ENCODE measurements at regions not wholly inside any gene's neighbourhood (a gene's known extent, or its start where the extent isn't known, plus 50 kb on each side); places are given as distances from the start of the nearest gene placed in this dataset.

GRCh38 chr11:11742486-11742885 is 99.3 kb upstream of the USP47 start:
- H3K4me1 ChIP-seq (ENCODE audit: control insufficient read depth in 3 of 3, insufficient read depth in 3 of 3, low read length in 3 of 3), result no peaks in the 10 kb centered on the region
- no peak overlapping the region for H3K9ac ChIP-seq (ENCODE audit: low read depth in 1 of 3, low read length in 3 of 3)
- H3K27ac ChIP-seq (ENCODE audit: low read depth, low read length), result no peak overlapping the region
- no peak overlapping the region for H3K4me3 ChIP-seq (ENCODE audit: low read length in 3 of 3)
- H3K27me3 ChIP-seq (ENCODE audit: control insufficient read depth in 3 of 3, insufficient read depth in 3 of 3, low read length in 3 of 3), result no peaks in the 10 kb centered on the region
- no peaks in the 10 kb centered on the region for H3K36me3 ChIP-seq (ENCODE audit: control insufficient read depth in 3 of 3, insufficient read depth in 3 of 3, low read length in 3 of 3)
- no peaks in the 10 kb centered on the region for H3K9me3 ChIP-seq (ENCODE audit: control insufficient read depth in 3 of 3, low read length in 3 of 3)

DNA sequence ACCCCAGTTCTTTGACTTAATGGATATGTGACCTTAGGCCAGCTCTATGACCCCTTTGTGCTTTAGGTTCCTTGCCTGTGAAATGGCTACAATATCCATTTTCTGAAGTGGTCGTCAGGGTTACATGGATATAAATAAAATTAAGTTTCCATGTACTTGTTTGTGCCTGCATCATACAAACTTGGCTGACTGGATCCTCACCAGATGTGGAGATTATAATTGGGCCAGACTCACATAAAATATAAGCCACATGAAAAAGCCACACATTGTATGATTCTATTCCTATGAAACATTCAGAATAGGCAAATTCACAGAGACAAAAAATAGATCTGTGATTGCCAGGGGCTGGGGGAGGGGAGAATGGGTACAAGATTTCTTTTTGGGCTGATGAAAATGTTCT is 100.9 kb upstream of the USP47 start:
- H3K36me3 ChIP-seq (ENCODE audit: control insufficient read depth in 3 of 3, insufficient read depth in 3 of 3, low read length in 3 of 3), result no peaks in the 10 kb centered on the region
- H3K4me1 ChIP-seq (ENCODE audit: control insufficient read depth in 3 of 3, insufficient read depth in 3 of 3, low read length in 3 of 3), result no peaks in the 10 kb centered on the region
- no peak overlapping the region for H3K27ac ChIP-seq (ENCODE audit: low read depth, low read length)
- H3K27me3 ChIP-seq (ENCODE audit: control insufficient read depth in 3 of 3, insufficient read depth in 3 of 3, low read length in 3 of 3), result no peaks in the 10 kb centered on the region
- no peaks in the 10 kb centered on the region for H3K9me3 ChIP-seq (ENCODE audit: control insufficient read depth in 3 of 3, low read length in 3 of 3)
- H3K9ac ChIP-seq (ENCODE audit: low read depth in 1 of 3, low read length in 3 of 3), result no peak overlapping the region
- no peak overlapping the region for H3K4me3 ChIP-seq (ENCODE audit: low read length in 3 of 3)

- no peak overlapping the region for H3K4me3 ChIP-seq (ENCODE audit: low read length in 3 of 3)
- H3K27ac ChIP-seq (ENCODE audit: low read depth, low read length), result no peak overlapping the region
- no peak overlapping the region for H3K9ac ChIP-seq (ENCODE audit: low read depth in 1 of 3, low read length in 3 of 3)
- H3K36me3 ChIP-seq (ENCODE audit: control insufficient read depth in 3 of 3, insufficient read depth in 3 of 3, low read length in 3 of 3), result no peaks in the 10 kb centered on the region
- H3K9me3 ChIP-seq (ENCODE audit: control insufficient read depth in 3 of 3, low read length in 3 of 3), result no peaks in the 10 kb centered on the region
- no peaks in the 10 kb centered on the region for H3K27me3 ChIP-seq (ENCODE audit: control insufficient read depth in 3 of 3, insufficient read depth in 3 of 3, low read length in 3 of 3)
- H3K4me1 ChIP-seq (ENCODE audit: control insufficient read depth in 3 of 3, insufficient read depth in 3 of 3, low read length in 3 of 3), result peaks cover 0 to 3% (median 2%) of the 10 kb centered on the region in 3 donors
Measured at GRCh38 chr11:11740073-11740702, 101.6 kb upstream of the USP47 start.

GRCh38 chr11:11738370-11738769 is 103.4 kb upstream of the USP47 start:
- H3K27me3 ChIP-seq (ENCODE audit: control insufficient read depth in 3 of 3, insufficient read depth in 3 of 3, low read length in 3 of 3), result no peaks in the 10 kb centered on the region
- no peaks in the 10 kb centered on the region for H3K9me3 ChIP-seq (ENCODE audit: control insufficient read depth in 3 of 3, low read length in 3 of 3)
- no peak overlapping the region for H3K9ac ChIP-seq (ENCODE audit: low read depth in 1 of 3, low read length in 3 of 3)
- no peak overlapping the region for H3K4me3 ChIP-seq (ENCODE audit: low read length in 3 of 3)
- no peaks in the 10 kb centered on the region for H3K36me3 ChIP-seq (ENCODE audit: control insufficient read depth in 3 of 3, insufficient read depth in 3 of 3, low read length in 3 of 3)
- H3K4me1 ChIP-seq (ENCODE audit: control insufficient read depth in 3 of 3, insufficient read depth in 3 of 3, low read length in 3 of 3), result peaks cover 0 to 3% (median 2%) of the 10 kb centered on the region in 3 donors
- H3K27ac ChIP-seq (ENCODE audit: low read depth, low read length), result no peak overlapping the region

DNA sequence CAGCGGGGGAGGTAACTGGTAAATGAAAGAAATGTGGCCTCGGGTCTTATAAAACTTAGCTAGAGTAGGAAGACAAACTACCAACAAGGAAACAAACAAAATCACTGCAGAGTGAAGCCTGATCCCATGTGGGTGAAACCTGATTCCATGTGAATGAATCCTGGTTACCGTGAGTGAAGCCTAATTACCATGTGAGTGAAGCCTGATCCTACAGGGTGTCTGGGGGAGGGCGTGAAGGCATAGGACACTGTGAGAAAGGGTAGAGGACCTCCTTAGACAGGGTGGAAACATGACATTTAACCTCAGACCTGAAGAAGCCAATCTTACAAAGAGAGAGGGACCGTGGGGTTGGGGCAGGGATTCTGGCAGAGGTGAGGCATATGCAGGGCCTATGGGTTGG is 106.2 kb upstream of the USP47 start:
- Histone ChIP-seq H3K9me3 (ENCODE audit: control insufficient read depth in 3 of 3, low read length in 3 of 3) (no peaks in the 10 kb centered on the region), H3K4me3 (ENCODE audit: low read length in 3 of 3) (no peak overlapping the region), H3K27me3 (ENCODE audit: control insufficient read depth in 3 of 3, insufficient read depth in 3 of 3, low read length in 3 of 3) (no peaks in the 10 kb centered on the region), H3K9ac (ENCODE audit: low read depth in 1 of 3, low read length in 3 of 3) (no peak overlapping the region), H3K4me1 (ENCODE audit: control insufficient read depth in 3 of 3, insufficient read depth in 3 of 3, low read length in 3 of 3) (peaks cover 0 to 3% (median 2%) of the 10 kb centered on the region in 3 donors), H3K27ac (ENCODE audit: low read depth, low read length) (no peak overlapping the region), H3K36me3 (ENCODE audit: control insufficient read depth in 3 of 3, insufficient read depth in 3 of 3, low read length in 3 of 3) (no peaks in the 10 kb centered on the region)

DNA sequence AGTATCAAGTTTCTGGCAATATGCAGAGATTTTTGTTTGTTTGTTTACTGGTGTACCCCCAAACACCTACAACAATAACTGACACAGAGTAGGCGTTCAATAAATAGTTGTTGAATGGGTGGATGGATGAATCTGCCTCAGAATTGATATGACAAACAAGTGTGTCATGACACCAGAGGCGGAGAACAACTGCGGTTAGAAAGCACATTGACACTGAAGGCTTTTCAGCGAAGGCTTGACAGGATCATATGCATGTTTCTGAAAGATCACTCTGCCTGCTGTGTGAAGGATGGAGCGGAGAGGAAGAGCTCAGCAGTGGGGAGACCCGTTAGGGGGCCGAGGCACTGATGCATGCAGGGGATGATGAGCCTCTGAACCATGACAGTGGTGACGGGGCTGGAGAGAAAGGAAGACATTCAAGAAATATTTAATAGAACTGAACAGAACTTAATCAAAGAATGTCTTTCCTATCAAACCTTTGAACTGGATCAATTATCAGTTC is 108.5 kb upstream of the USP47 start:
- Histone ChIP-seq H3K27me3 (ENCODE audit: control insufficient read depth in 3 of 3, insufficient read depth in 3 of 3, low read length in 3 of 3) (no peaks in the 10 kb centered on the region), H3K36me3 (ENCODE audit: control insufficient read depth in 3 of 3, insufficient read depth in 3 of 3, low read length in 3 of 3) (no peaks in the 10 kb centered on the region), H3K4me3 (ENCODE audit: low read length in 3 of 3) (no peak overlapping the region), H3K9me3 (ENCODE audit: control insufficient read depth in 3 of 3, low read length in 3 of 3) (no peaks in the 10 kb centered on the region), H3K9ac (ENCODE audit: low read depth in 1 of 3, low read length in 3 of 3) (no peak overlapping the region), H3K27ac (ENCODE audit: low read depth, low read length) (no peak overlapping the region), H3K4me1 (ENCODE audit: control insufficient read depth in 3 of 3, insufficient read depth in 3 of 3, low read length in 3 of 3) (peaks cover 0 to 3% (median 2%) of the 10 kb centered on the region in 3 donors)

DNA sequence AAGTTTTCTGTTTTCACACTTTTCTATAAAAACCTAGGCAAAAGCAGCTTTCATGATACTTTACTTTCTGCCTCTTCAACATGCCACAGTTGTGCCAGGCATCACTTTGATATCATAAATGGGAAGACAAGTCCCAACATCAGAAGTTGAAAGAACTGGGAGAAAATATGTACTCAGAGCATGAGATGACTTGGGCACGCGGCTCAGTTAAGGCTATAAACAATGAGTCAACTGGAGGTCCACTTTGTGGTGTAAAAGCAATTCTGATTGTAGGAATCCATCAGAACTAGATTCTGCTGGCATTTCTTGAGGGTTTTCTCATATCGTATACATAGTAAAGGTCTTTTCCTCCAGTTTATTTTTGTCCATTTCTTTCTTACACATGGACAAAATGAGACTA is 109.7 kb upstream of the USP47 start:
- Histone ChIP-seq H3K4me1 (ENCODE audit: control insufficient read depth in 3 of 3, insufficient read depth in 3 of 3, low read length in 3 of 3) (peaks cover 0 to 3% (median 2%) of the 10 kb centered on the region in 3 donors), H3K9ac (ENCODE audit: low read depth in 1 of 3, low read length in 3 of 3) (no peak overlapping the region), H3K36me3 (ENCODE audit: control insufficient read depth in 3 of 3, insufficient read depth in 3 of 3, low read length in 3 of 3) (no peaks in the 10 kb centered on the region), H3K9me3 (ENCODE audit: control insufficient read depth in 3 of 3, low read length in 3 of 3) (no peaks in the 10 kb centered on the region), H3K27ac (ENCODE audit: low read depth, low read length) (no peak overlapping the region), H3K27me3 (ENCODE audit: control insufficient read depth in 3 of 3, insufficient read depth in 3 of 3, low read length in 3 of 3) (no peaks in the 10 kb centered on the region), H3K4me3 (ENCODE audit: low read length in 3 of 3) (no peak overlapping the region)

GRCh38 chr11:11731311-11732083 is 109.7 kb upstream of the GALNT18 start:
- Histone ChIP-seq H3K9ac (ENCODE audit: low read depth in 1 of 3, low read length in 3 of 3) (no peak overlapping the region), H3K4me1 (ENCODE audit: control insufficient read depth in 3 of 3, insufficient read depth in 3 of 3, low read length in 3 of 3) (peaks cover 0 to 3% (median 2%) of the 10 kb centered on the region in 3 donors), H3K4me3 (ENCODE audit: low read length in 3 of 3) (no peak overlapping the region), H3K36me3 (ENCODE audit: control insufficient read depth in 3 of 3, insufficient read depth in 3 of 3, low read length in 3 of 3) (no peaks in the 10 kb centered on the region), H3K9me3 (ENCODE audit: control insufficient read depth in 3 of 3, low read length in 3 of 3) (no peaks in the 10 kb centered on the region), H3K27ac (ENCODE audit: low read depth, low read length) (no peak overlapping the region), H3K27me3 (ENCODE audit: control insufficient read depth in 3 of 3, insufficient read depth in 3 of 3, low read length in 3 of 3) (no peaks in the 10 kb centered on the region)

- Histone ChIP-seq H3K4me1 (ENCODE audit: control insufficient read depth in 3 of 3, insufficient read depth in 3 of 3, low read length in 3 of 3) (no peaks in the 10 kb centered on the region), H3K9ac (ENCODE audit: low read depth in 1 of 3, low read length in 3 of 3) (no peak overlapping the region), H3K9me3 (ENCODE audit: control insufficient read depth in 3 of 3, low read length in 3 of 3) (no peaks in the 10 kb centered on the region), H3K27me3 (ENCODE audit: control insufficient read depth in 3 of 3, insufficient read depth in 3 of 3, low read length in 3 of 3) (no peaks in the 10 kb centered on the region), H3K36me3 (ENCODE audit: control insufficient read depth in 3 of 3, insufficient read depth in 3 of 3, low read length in 3 of 3) (no peaks in the 10 kb centered on the region), H3K27ac (ENCODE audit: low read depth, low read length) (no peak overlapping the region), H3K4me3 (ENCODE audit: low read length in 3 of 3) (no peak overlapping the region)
Measured at GRCh38 chr11:11728386-11728785, 106.6 kb upstream of the GALNT18 start.

DNA sequence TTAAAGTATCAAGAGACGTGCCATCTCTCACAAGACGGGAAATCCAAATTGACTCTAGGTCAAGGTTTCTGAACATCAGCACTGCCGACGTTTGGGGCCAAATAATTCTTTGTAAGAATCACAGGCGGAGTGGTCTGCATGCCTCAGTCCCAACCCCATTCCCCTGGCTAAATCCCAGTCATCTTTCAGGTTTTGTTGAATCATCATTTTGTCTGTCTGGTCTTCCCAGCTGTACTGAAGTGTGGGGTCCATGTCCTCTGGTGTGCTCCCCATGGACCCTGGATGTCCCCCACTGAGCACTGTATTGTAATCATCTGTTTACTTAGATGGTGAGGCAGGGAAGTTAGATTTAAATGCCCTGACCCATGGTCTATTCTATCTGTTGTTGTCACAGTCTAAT is 103.6 kb upstream of the GALNT18 start:
- Histone ChIP-seq H3K9ac (ENCODE audit: low read depth in 1 of 3, low read length in 3 of 3) (no peak overlapping the region), H3K9me3 (ENCODE audit: control insufficient read depth in 3 of 3, low read length in 3 of 3) (no peaks in the 10 kb centered on the region), H3K36me3 (ENCODE audit: control insufficient read depth in 3 of 3, insufficient read depth in 3 of 3, low read length in 3 of 3) (no peaks in the 10 kb centered on the region), H3K4me3 (ENCODE audit: low read length in 3 of 3) (no peak overlapping the region), H3K27ac (ENCODE audit: low read depth, low read length) (no peak overlapping the region), H3K4me1 (ENCODE audit: control insufficient read depth in 3 of 3, insufficient read depth in 3 of 3, low read length in 3 of 3) (no peaks in the 10 kb centered on the region), H3K27me3 (ENCODE audit: control insufficient read depth in 3 of 3, insufficient read depth in 3 of 3, low read length in 3 of 3) (no peaks in the 10 kb centered on the region)

All from skeletal muscle tissue (tissue), 3 donors.